K562 (cell line): ENCODE measurements at regions not wholly inside any gene's neighbourhood (a gene's known extent, or its start where the extent isn't known, plus 50 kb on each side); places are given as distances from the start of the nearest gene placed in this dataset.

Experiments
- FOXK2 ChIP-seq, 2 experiments: fragments of 450-650 bp; IDR thresholded peaks in 1 of 2; conservative IDR thresholded peaks in 1 of 2; 2 replicates each; pipeline ENCODE4 v1.6.1; 2016; ENCODE audit warnings: low read depth in 2 of 2, mild to moderate bottlenecking in 1 of 2
- GATAD2A ChIP-seq: fragments of 450-650 bp; IDR thresholded peaks from 2 replicates; pipeline ENCODE4 v1.6.1; 2017
- GTF2E2 ChIP-seq: fragments of 200-800 bp; sonication (Bioruptor generic); IDR thresholded peaks from 2 replicates; pipeline ENCODE4 v1.6.1; 2016; ENCODE audit warnings: missing genetic modification characterization, missing compliant biosample characterization
- POLR2A ChIP-seq: fragments of 450-650 bp; conservative IDR thresholded peaks from 2 replicates; pipeline ENCODE4 v1.6.1; 2016
- SRSF3 ChIP-seq: fragments of 200-400 bp; formaldehyde crosslinking; IDR thresholded peaks from 2 replicates; pipeline ENCODE4 v1.6.1; 2016; ENCODE audit warnings: mild to moderate bottlenecking, low read length, moderate library complexity; ENCODE audit not compliant: insufficient read depth
- STAT5B ChIP-seq: fragments of 250-450 bp; sonication (Bioruptor Pico); IDR thresholded peaks from 2 replicates; pipeline ENCODE4 v1.8.0; 2021; ENCODE audit warnings: mild to moderate bottlenecking, inconsistent platforms
- ZFX ChIP-seq: sonication (generic); formaldehyde crosslinking; IDR thresholded peaks from 2 replicates; pipeline ENCODE4 v1.8.0; 2022; ENCODE audit warnings: mild to moderate bottlenecking, missing genetic modification reagents, moderate library complexity

DNA sequence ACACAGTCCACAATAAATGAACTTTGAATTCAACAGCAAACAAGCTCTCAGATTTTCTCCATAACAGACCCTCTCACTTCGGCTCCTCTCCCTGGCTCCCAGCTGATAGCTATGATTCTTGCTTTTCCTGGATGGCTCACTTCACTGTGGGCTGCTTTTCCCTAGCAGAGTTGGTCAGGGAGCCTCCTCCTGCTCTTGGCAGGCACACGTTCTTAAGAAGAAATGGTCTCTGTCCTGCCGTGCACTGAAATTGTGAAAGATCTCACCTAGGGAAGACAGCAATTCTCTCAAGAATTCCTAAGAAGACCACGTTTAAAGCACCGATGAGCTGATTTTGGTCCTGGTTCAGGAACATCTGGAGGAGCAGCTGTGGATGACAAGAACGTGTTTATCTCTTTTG is 148.5 kb upstream of the KCNK2 start:
- no peak for TF ChIP-seq ZFX (CRISPR knock-in tag)
- no peak for TF ChIP-seq FOXK2 (conservative IDR thresholded peaks at IDR 0.05 in 1 of 2, IDR thresholded peaks at IDR 0.05 in 1 of 2; ENCODE audit: low read depth in 2 of 2)
- no peak for TF ChIP-seq SRSF3
- no peak for TF ChIP-seq GTF2E2 (tag)
- no peak for TF ChIP-seq GATAD2A
- no peak for TF ChIP-seq STAT5B (CRISPR knock-in tag)
- TF ChIP-seq POLR2A: no peak
